ENCODE measurements at regions not wholly inside any gene's neighbourhood (a gene's known extent, or its start where the extent isn't known, plus 50 kb on each side); places are given as distances from the start of the nearest gene placed in this dataset.
"Not testable (repeated sequence)": the region's sequence is repeated elsewhere in the genome, so short reads cannot be mapped to it uniquely, and the experiment has no call there.

DNA sequence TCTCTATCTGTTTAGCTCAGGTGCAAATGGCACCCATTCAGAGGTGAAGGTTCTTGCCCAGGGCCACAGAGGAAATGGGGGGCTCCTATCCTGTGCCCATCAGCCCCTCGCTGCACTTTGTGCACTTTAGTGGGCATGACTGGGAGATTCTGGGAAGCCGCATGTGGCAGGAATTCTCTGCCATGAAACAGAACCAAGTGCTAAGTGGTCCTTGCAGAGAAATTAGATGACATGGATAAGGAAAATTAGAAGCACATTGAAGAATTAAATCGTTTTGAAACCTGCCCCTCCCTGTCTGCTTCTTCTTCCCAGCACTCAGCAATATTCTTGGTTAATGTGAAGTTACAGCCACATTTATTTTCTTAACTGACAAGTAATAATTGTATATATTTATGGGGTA is 185.2 kb upstream of the RTL1 start (continued):
- TF ChIP-seq TCF12 (IDR thresholded peaks at IDR 0.05) (no peak), USF1 (IDR thresholded peaks at IDR 0.05; ENCODE audit: borderline replicate concordance, low read depth) (no peak), RFX5 (IDR thresholded peaks at IDR 0.05; ENCODE audit: low read length) (no peak), USF2 (IDR thresholded peaks at IDR 0.05; ENCODE audit: borderline replicate concordance, low read depth, low read length) (no peak), ELF1 (IDR thresholded peaks at IDR 0.05) (no peak), GATA2 (CRISPR knock-in tag; IDR thresholded peaks at IDR 0.05) (peak; percentile 77), EP300 (IDR thresholded peaks at IDR 0.05; ENCODE audit: borderline replicate concordance in 1 of 2, low read depth in 1 of 2, low read length in 1 of 2) (peak in 1 of 2 experiments; percentile 87; a peak in 2 of 4 replicates)

DNA sequence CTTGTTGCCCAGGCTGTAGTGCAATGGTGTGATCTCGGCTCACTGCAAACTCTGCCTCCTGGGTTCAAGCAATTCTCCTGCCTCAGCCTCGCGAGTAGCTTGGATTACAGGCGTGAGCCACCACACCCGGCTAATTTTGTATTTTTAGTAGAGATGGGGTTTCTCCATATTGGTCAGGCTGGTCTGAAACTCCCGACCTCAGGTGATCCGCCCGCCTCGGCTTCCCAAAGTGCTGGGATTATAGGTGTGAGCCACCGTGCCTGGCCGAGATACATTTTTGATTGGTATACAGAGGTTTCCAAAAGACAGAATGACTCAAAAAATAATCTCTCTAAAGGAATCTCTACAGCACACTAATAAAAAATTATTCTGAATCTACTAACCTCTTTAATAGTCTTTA is 187.0 kb upstream of the RTL1 start:
- H4K20me1 ChIP-seq (ENCODE audit: insufficient read depth); DNase-seq; H3K4me2 ChIP-seq; H3K9ac ChIP-seq; H3K36me3 ChIP-seq (replicated peaks in 1 of 2; ENCODE audit: control insufficient read depth in 1 of 2, insufficient read depth in 2 of 2, low read length in 1 of 2); H3K27me3 ChIP-seq (ENCODE audit: insufficient read depth); H3K9me2 ChIP-seq; H3K9me3 ChIP-seq; H3F3A ChIP-seq (replicated peaks; ENCODE audit: insufficient read depth); H2AFZ ChIP-seq (ENCODE audit: low read depth); H3K79me2 ChIP-seq (ENCODE audit: insufficient read depth); POLR2A ChIA-PET; H3K4me3 ChIP-seq (ENCODE audit: low read depth in 2 of 2, low read length in 1 of 2): not testable (repeated sequence)
- H3K4me1 ChIP-seq (ENCODE audit: control insufficient read depth in 1 of 2, insufficient read depth in 2 of 2, low read depth in 1 of 2, low read length in 1 of 2) = peaks cover 0 to 24% of the 10 kb centered on the region in 2 experiments; a peak in 2 of 4 replicates
- WGBS (ENCODE audit: low lambda C conversion rate) = 76% methylated on average over 11 of the region's 11 CpGs
- CTCF ChIA-PET = interaction anchor here (0.7 kb wide), 1 partner anchor 10 kb away, joined by 3 read pairs; no protein-coding TSS in a partner anchor
- H3K27ac ChIP-seq (ENCODE audit: low read depth in 2 of 2, low read length in 1 of 2) = peak overlapping the region in 1 of 2 experiments; percentile 34; a peak in 1 of 4 replicates

DNA sequence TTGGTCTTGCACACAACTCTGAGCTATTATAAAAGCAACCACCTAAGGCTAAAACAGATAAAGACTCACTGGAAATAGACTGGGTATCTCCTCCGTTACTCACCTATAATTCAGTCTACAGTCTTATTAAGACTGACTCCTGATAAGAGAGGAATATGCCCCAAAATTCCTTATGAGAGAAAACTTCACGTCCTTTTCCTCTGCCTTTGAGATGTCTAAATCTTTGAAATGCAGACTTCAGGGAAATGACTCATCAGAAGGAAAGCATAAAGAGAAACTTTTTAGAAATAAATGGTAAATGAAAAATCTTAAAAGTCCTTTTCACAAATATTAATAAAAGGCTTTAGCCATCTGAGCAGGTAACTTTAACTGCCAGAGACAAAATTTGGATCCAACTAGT is 187.5 kb upstream of the RTL1 start:
- H3K79me2 ChIP-seq (ENCODE audit: insufficient read depth) = no peaks in the 10 kb centered on the region
- peak overlapping the region in 1 of 2 experiments; percentile 34; a peak in 1 of 4 replicates for H3K27ac ChIP-seq (ENCODE audit: low read depth in 2 of 2, low read length in 1 of 2)
- no peak overlapping the region for H2AFZ ChIP-seq (ENCODE audit: low read depth)
- H3K27me3 ChIP-seq (ENCODE audit: insufficient read depth) = no peaks in the 10 kb centered on the region
- H3K4me1 ChIP-seq (ENCODE audit: control insufficient read depth in 1 of 2, insufficient read depth in 2 of 2, low read depth in 1 of 2, low read length in 1 of 2) = peaks cover 0 to 24% of the 10 kb centered on the region in 2 experiments; a peak in 2 of 4 replicates
- no peaks in the 10 kb centered on the region for H3K36me3 ChIP-seq (replicated peaks in 1 of 2; ENCODE audit: control insufficient read depth in 1 of 2, insufficient read depth in 2 of 2, low read length in 1 of 2)
- 15% methylated on average over 2 of the region's 2 CpGs for WGBS (ENCODE audit: low lambda C conversion rate)
- TF ChIP-seq NFIC (IDR thresholded peaks at IDR 0.05; ENCODE audit: borderline replicate concordance) (no peak), FOXJ3 (CRISPR knock-in tag; IDR thresholded peaks at IDR 0.05) (no peak), RXRA (IDR thresholded peaks at IDR 0.05; ENCODE audit: borderline replicate concordance, low read depth) (no peak), RCOR1 (IDR thresholded peaks at IDR 0.05; ENCODE audit: low read length) (no peak)
- TF ChIP-seq, protein P1, sequence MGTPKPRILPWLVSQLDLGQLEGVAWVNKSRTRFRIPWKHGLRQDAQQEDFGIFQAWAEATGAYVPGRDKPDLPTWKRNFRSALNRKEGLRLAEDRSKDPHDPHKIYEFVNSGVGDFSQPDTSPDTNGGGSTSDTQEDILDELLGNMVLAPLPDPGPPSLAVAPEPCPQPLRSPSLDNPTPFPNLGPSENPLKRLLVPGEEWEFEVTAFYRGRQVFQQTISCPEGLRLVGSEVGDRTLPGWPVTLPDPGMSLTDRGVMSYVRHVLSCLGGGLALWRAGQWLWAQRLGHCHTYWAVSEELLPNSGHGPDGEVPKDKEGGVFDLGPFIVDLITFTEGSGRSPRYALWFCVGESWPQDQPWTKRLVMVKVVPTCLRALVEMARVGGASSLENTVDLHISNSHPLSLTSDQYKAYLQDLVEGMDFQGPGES (IDR thresholded peaks at IDR 0.05; ENCODE audit: low read depth, low read length) = no peak
- no peak overlapping the region for H3K4me2 ChIP-seq
- H3K9me3 ChIP-seq = no peaks in the 10 kb centered on the region
- no peaks in the 10 kb centered on the region for H3K9me2 ChIP-seq
- no peak for DNase-seq
- no peak overlapping the region for H3K9ac ChIP-seq
- ChIA-PET POLR2A (no interaction called here), CTCF (no interaction called here)
- H4K20me1 ChIP-seq (ENCODE audit: insufficient read depth) = no peaks in the 10 kb centered on the region
- no peak overlapping the region for H3K4me3 ChIP-seq (ENCODE audit: low read depth in 2 of 2, low read length in 1 of 2)
- no peaks in the 10 kb centered on the region for H3F3A ChIP-seq (replicated peaks; ENCODE audit: insufficient read depth)

GRCh38 chr14:101094916-101095315 is 191.4 kb upstream of the RTL1 start:
- 92% methylated on average over 6 of the region's 6 CpGs for WGBS (ENCODE audit: low lambda C conversion rate)
- H3K4me3 ChIP-seq (ENCODE audit: low read depth in 2 of 2, low read length in 1 of 2); H3K27me3 ChIP-seq (ENCODE audit: insufficient read depth); H3K9me3 ChIP-seq; H3K4me1 ChIP-seq (ENCODE audit: control insufficient read depth in 1 of 2, insufficient read depth in 2 of 2, low read depth in 1 of 2, low read length in 1 of 2); H2AFZ ChIP-seq (ENCODE audit: low read depth); H3K36me3 ChIP-seq (replicated peaks in 1 of 2; ENCODE audit: control insufficient read depth in 1 of 2, insufficient read depth in 2 of 2, low read length in 1 of 2); H3F3A ChIP-seq (replicated peaks; ENCODE audit: insufficient read depth); H3K27ac ChIP-seq (ENCODE audit: low read depth in 2 of 2, low read length in 1 of 2); H3K4me2 ChIP-seq; DNase-seq; H4K20me1 ChIP-seq (ENCODE audit: insufficient read depth); POLR2A ChIA-PET; H3K9ac ChIP-seq; H3K9me2 ChIP-seq; H3K79me2 ChIP-seq (ENCODE audit: insufficient read depth): not testable (repeated sequence)
- CTCF ChIA-PET = interaction anchor here (1.3 to 1.5 kb wide), 2 partner anchors 37 to 127 kb away, joined by 3 to 4 read pairs; no protein-coding TSS in a partner anchor

Data from SK-N-SH (cell line).